GM12878 (cell line): ENCODE measurements at regions not wholly inside any gene's neighbourhood (a gene's known extent, or its start where the extent isn't known, plus 50 kb on each side); places are given as distances from the start of the nearest gene placed in this dataset.

ENCODE experiments used
- ATAC-seq: fragments of 200-7000 bp; cut with Tn5 transposase; 3 replicates; pipeline ENCODE4 v1.9.1; 2020; ENCODE audit warnings: mild to moderate bottlenecking, moderate library complexity
- BruUV-seq: library from RNA; stranded (reverse); fragments of 400-500 nt; replicated peaks from 2 replicates; lab custom pipeline; 2021; lab: Mats Ljungman, UMichigan
- CTCF ChIA-PET: fragments of 300-600 bp; sonication (Branson Sonifier 250); formaldehyde crosslinking; extraction: SDS; loops from one replicate; lab custom pipeline; 2021; ENCODE audit warnings: inconsistent platforms; lab: Yijun Ruan, JAX
- POLR2A ChIA-PET: fragments of 350-600 bp; formaldehyde crosslinking; extraction: SDS; loops from one replicate; lab custom pipeline; 2021; ENCODE audit warnings: inconsistent platforms; lab: Charles Lee
- RAD21 ChIA-PET: fragments of 300-600 bp; sonication (Branson Sonifier 250); formaldehyde crosslinking; loops from one replicate; lab custom pipeline; 2023; ENCODE audit warnings: antibody characterized with exemption; ENCODE audit not compliant: unreplicated experiment; lab: Charles Lee
- SMC1A ChIA-PET: fragments of 300-600 bp; sonication (Branson Sonifier 250); formaldehyde crosslinking; loops from one replicate; lab custom pipeline; 2023; ENCODE audit not compliant: unreplicated experiment, uncharacterized antibody; lab: Charles Lee
- DNase-seq: peaks from one replicate; pipeline ENCODE4 v3.0.0-alpha.2; 2011; ENCODE audit warnings: low read depth, low spot score
- FAIRE-seq: peaks from 3 replicates; lab custom pipeline; 2011; peaks lifted over from hg19 to GRCh38; lab: Jason Lieb, UNC
- H2AFZ ChIP-seq: 2 replicates; pipeline ENCODE4 v1.6.0; 2011; ENCODE audit warnings: low read depth, low read length, control low read depth; ENCODE audit not compliant: control insufficient read depth
- H3K27ac ChIP-seq: 2 replicates; pipeline ENCODE4 v1.5.1; 2011; ENCODE audit warnings: control low read depth; ENCODE audit not compliant: control insufficient read depth, insufficient read depth
- H3K27me3 ChIP-seq, 2 experiments: replicated peaks in 1 of 2; 2 replicates each; pipeline versions ENCODE4 v1.6.0 to v1.6.1; 2011; ENCODE audit warnings: low read length in 1 of 2; ENCODE audit not compliant: control insufficient read depth in 2 of 2, insufficient read depth in 2 of 2
- H3K36me3 ChIP-seq, 2 experiments: 2 replicates each; pipeline ENCODE4 v1.5.1; 2011; ENCODE audit warnings: low read length in 1 of 2; ENCODE audit not compliant: control insufficient read depth in 2 of 2, insufficient read depth in 2 of 2
- H3K4me1 ChIP-seq: 2 replicates; pipeline ENCODE4 v1.6.1; 2011; ENCODE audit warnings: mild to moderate bottlenecking, low read length, moderate library complexity, mixed read lengths; ENCODE audit not compliant: control insufficient read depth, insufficient read depth
- H3K4me2 ChIP-seq: 2 replicates; pipeline ENCODE4 v1.6.0; 2011; ENCODE audit warnings: control low read depth; ENCODE audit not compliant: control insufficient read depth, insufficient read depth
- H3K4me3 ChIP-seq: fragments of 200-600 bp; sonication (generic); 2 replicates; pipeline ENCODE4 v1.5.1; 2016
- H3K79me2 ChIP-seq: 2 replicates; pipeline ENCODE4 v1.6.0; 2011; ENCODE audit warnings: low read length; ENCODE audit not compliant: control insufficient read depth, insufficient read depth
- H3K9ac ChIP-seq: 2 replicates; pipeline ENCODE4 v1.8.0; 2011; ENCODE audit warnings: low read length, control low read depth, mixed read lengths; ENCODE audit not compliant: control insufficient read depth, insufficient read depth
- H3K9me3 ChIP-seq: replicated peaks from 3 replicates; pipeline ENCODE4 v1.5.1; 2011; ENCODE audit warnings: mild to moderate bottlenecking, low read length; ENCODE audit not compliant: control insufficient read depth, insufficient read depth
- H4K20me1 ChIP-seq: 2 replicates; pipeline ENCODE4 v1.6.0; 2011; ENCODE audit not compliant: control insufficient read depth, insufficient read depth
- BCL3 ChIP-seq: IDR thresholded peaks from 2 replicates; pipeline ENCODE4 v1.6.1; 2011; ENCODE audit warnings: borderline replicate concordance, low read depth, mild to moderate bottlenecking, moderate library complexity, low read length; ENCODE audit not compliant: insufficient read depth, poor library complexity, severe bottlenecking
- CEBPZ ChIP-seq: fragments of 150-350 bp; IDR thresholded peaks from 2 replicates; pipeline ENCODE4 v1.6.1; 2016; ENCODE audit warnings: low read depth, low read length
- CHD2 ChIP-seq: IDR thresholded peaks from 2 replicates; pipeline ENCODE4 v1.6.1; 2011; ENCODE audit warnings: low read depth, low read length, improper control_type of control experiment, borderline replicate concordance
- FOS ChIP-seq: IDR thresholded peaks from 3 replicates; pipeline ENCODE4 v1.6.1; 2011; ENCODE audit warnings: borderline replicate concordance; ENCODE audit not compliant: insufficient read length; ENCODE audit errors: extremely low read depth
- IKZF2 ChIP-seq, 2 experiments: fragments of 450-650 bp; IDR thresholded peaks; 2 replicates each; pipeline ENCODE4 v1.6.1; 2017; ENCODE audit warnings: mild to moderate bottlenecking in 2 of 2, moderate library complexity in 2 of 2
- JUNB ChIP-seq: IDR thresholded peaks from 2 replicates; pipeline ENCODE4 v1.6.1; 2016; ENCODE audit warnings: antibody characterized with exemption, mild to moderate bottlenecking
- MEF2B ChIP-seq: fragments of 450-650 bp; IDR thresholded peaks from 2 replicates; pipeline ENCODE4 v1.6.1; 2018; ENCODE audit warnings: mild to moderate bottlenecking, moderate library complexity; ENCODE audit not compliant: partially characterized antibody, poor library complexity, severe bottlenecking
- MLLT1 ChIP-seq: fragments of 450-650 bp; IDR thresholded peaks from 2 replicates; pipeline ENCODE4 v1.6.1; 2016; ENCODE audit warnings: mild to moderate bottlenecking
- MTA2 ChIP-seq: fragments of 450-650 bp; IDR thresholded peaks from 2 replicates; pipeline ENCODE4 v1.6.1; 2016; ENCODE audit warnings: low read depth, mild to moderate bottlenecking, moderate library complexity
- PAX8 ChIP-seq: fragments of 450-650 bp; IDR thresholded peaks from 2 replicates; pipeline ENCODE4 v1.6.1; 2017; ENCODE audit warnings: mild to moderate bottlenecking, moderate library complexity
- POLR2AphosphoS5 ChIP-seq: IDR thresholded peaks from 2 replicates; pipeline ENCODE4 v1.6.1; 2011; ENCODE audit warnings: mild to moderate bottlenecking, low read length, inconsistent platforms
- RELB ChIP-seq: fragments of 450-650 bp; IDR thresholded peaks from 2 replicates; pipeline ENCODE4 v1.6.1; 2017; ENCODE audit warnings: low read depth, mild to moderate bottlenecking, moderate library complexity
- SREBF2 ChIP-seq: IDR thresholded peaks from 2 replicates; pipeline ENCODE4 v1.6.1; 2012; ENCODE audit warnings: mild to moderate bottlenecking, low read length
- SUPT20H ChIP-seq: IDR thresholded peaks from 2 replicates; pipeline ENCODE4 v1.6.1; 2011; ENCODE audit warnings: low read depth, mild to moderate bottlenecking, low read length, moderate library complexity, borderline replicate concordance; ENCODE audit not compliant: control insufficient read depth
- ZNF274 ChIP-seq: IDR thresholded peaks from one replicate; pipeline ENCODE4 v1.8.0; 2011; ENCODE audit not compliant: insufficient read length, insufficient read depth
- ZNF384 ChIP-seq: IDR thresholded peaks from 2 replicates; pipeline ENCODE4 v1.6.1; 2012; ENCODE audit warnings: low read depth, mild to moderate bottlenecking, low read length, improper control_type of control experiment, borderline replicate concordance
- ZSCAN29 ChIP-seq: fragments of 450-650 bp; IDR thresholded peaks from 2 replicates; pipeline ENCODE4 v1.6.1; 2017; ENCODE audit warnings: mild to moderate bottlenecking, moderate library complexity
- WGBS: methylation state at CpG from one replicate; pipeline ENCODE4 v1.1.6; 2016; ENCODE audit warnings: low lambda C conversion rate; ENCODE audit not compliant: insufficient replicate concordance, insufficient coverage; ENCODE audit errors: missing lambda C conversion rate; 5-methylcytosine and 5-hydroxymethylcytosine counted together
- in situ Hi-C: fragments of 300-500 bp; cut with MboI; formaldehyde crosslinking; loops from 9 replicates; pipeline ENCODE4 v1.14.3; 2018; ENCODE audit warnings: mixed read lengths
- intact Hi-C: fragments of 100-400 bp; cut with micrococcal nuclease; formaldehyde crosslinking; loops from one replicate; pipeline ENCODE4 v1.14.2; 2022; ENCODE audit not compliant: unreplicated experiment

GRCh38 chr10:45163315-45163975, 152.0 kb downstream of the OR13A1 start:
- H3K4me2 ChIP-seq: no peak overlapping the region
- no peaks in the 10 kb centered on the region for H3K9me3 ChIP-seq
- intact Hi-C loops: no loop called here
- FAIRE-seq (no peak), ATAC-seq (no peak), DNase-seq (no peak)
- in situ Hi-C loops: no loop called here
- no peaks in the 10 kb centered on the region for H3K79me2 ChIP-seq
- no peak overlapping the region for H3K27ac ChIP-seq
- SMC1A ChIA-PET: no interaction called here
- WGBS: 18% methylated on average over 3 of the region's 3 CpGs
- no peak overlapping the region for H2AFZ ChIP-seq
- no TSS peak for BruUV-seq
- H3K4me1 ChIP-seq: no peaks in the 10 kb centered on the region
- CTCF ChIA-PET: interaction anchor here (1.6 kb wide), 1 partner anchor 13 kb away, joined by 3 read pairs; no protein-coding TSS in a partner anchor
- peaks cover 0 to 2% of the 10 kb centered on the region in 2 experiments; a peak in 1 of 4 replicates for H3K27me3 ChIP-seq
- H3K4me3 ChIP-seq: no peak overlapping the region
- H3K9ac ChIP-seq: no peak overlapping the region
- H3K36me3 ChIP-seq: no peaks in the 10 kb centered on the region
- RAD21 ChIA-PET: no interaction called here
- H4K20me1 ChIP-seq: no peaks in the 10 kb centered on the region
- POLR2A ChIA-PET: no interaction called here
- TF ChIP-seq ZNF274 (no peak), MEF2B (no peak), CHD2 (no peak), BCL3 (no peak), PAX8 (no peak), JUNB (no peak), POLR2AphosphoS5 (no peak), ZSCAN29 (no peak), ZNF384 (no peak), MTA2 (no peak), SUPT20H (no peak), SREBF2 (no peak), MLLT1 (no peak), IKZF2 (IDR thresholded peaks at IDR 0.05) (no peak), RELB (no peak), FOS (no peak), CEBPZ (no peak)
